Esophagus squamous epithelium (tissue), 5 donors: ENCODE measurements at regions not wholly inside any gene's neighbourhood (a gene's known extent, or its start where the extent isn't known, plus 50 kb on each side); places are given as distances from the start of the nearest gene placed in this dataset.

Experiments
- DNase-seq: peaks from one replicate; lab custom pipeline; 2025; lab: John Stamatoyannopoulos, UW
- H3K27ac ChIP-seq, 4 donors: fragments of 200-600 bp; sonication (generic); one replicate each; pipeline ENCODE4 v1.5.1; 2016 to 2019; ENCODE audit warnings: mild to moderate bottlenecking in 1 of 4
- H3K27me3 ChIP-seq, 4 donors: fragments of 200-600 bp; sonication (generic); 1 replicate in 3 of 4; 2 replicates in 1 of 4; pipeline versions ENCODE4 v1.5.1 to v1.6.0; 2017 to 2021; ENCODE audit warnings: antibody characterized with exemption in 1 of 4
- H3K36me3 ChIP-seq, 3 donors: fragments of 200-600 bp; sonication (generic); one replicate each; pipeline ENCODE4 v1.5.1; 2016 to 2019
- H3K4me1 ChIP-seq, 3 donors: fragments of 200-600 bp; sonication (generic); one replicate each; pipeline ENCODE4 v1.5.1; 2017 to 2019
- H3K4me3 ChIP-seq, 4 donors: fragments of 200-600 bp; sonication (generic); 1 replicate in 3 of 4; 2 replicates in 1 of 4; pipeline ENCODE4 v1.5.1; 2016 to 2019; ENCODE audit warnings: mild to moderate bottlenecking in 2 of 4, moderate library complexity in 1 of 4
- H3K9me3 ChIP-seq, 3 donors: fragments of 200-600 bp; sonication (generic); one replicate each; pipeline ENCODE4 v1.5.1; 2016 to 2019
- POLR2A ChIP-seq, 4 donors: fragments of 450-650 bp; IDR thresholded peaks; one replicate each; pipeline ENCODE4 v1.6.1; 2017; ENCODE audit warnings: antibody characterized with exemption in 4 of 4, mild to moderate bottlenecking in 4 of 4, moderate library complexity in 3 of 4
- WGBS, 2 donors: methylation state at CpG; one replicate each; pipeline ENCODE4 v1.1.5; 2018; 5-methylcytosine and 5-hydroxymethylcytosine counted together
- intact Hi-C: fragments of 100-400 bp; cut with DNase I; formaldehyde crosslinking; loops from one replicate; pipeline ENCODE4 v1.15.0; 2022
- TF ChIP-seq, protein P1 (sequence below), 6 experiments: fragments of 450-650 bp in 4 of 6; fragments of 200-600 bp in 2 of 6; sonication (generic) in 2 of 6; IDR thresholded peaks; one replicate each; pipeline ENCODE4 v1.5.1; 2016 to 2019; ENCODE audit warnings: antibody characterized with exemption in 6 of 6, mild to moderate bottlenecking in 4 of 6, moderate library complexity in 4 of 6
- donor health status: DM: yes; HTN: yes; CAD: no.

- no peaks in the 10 kb centered on the region for H3K4me1 ChIP-seq
- TF ChIP-seq, protein P1, sequence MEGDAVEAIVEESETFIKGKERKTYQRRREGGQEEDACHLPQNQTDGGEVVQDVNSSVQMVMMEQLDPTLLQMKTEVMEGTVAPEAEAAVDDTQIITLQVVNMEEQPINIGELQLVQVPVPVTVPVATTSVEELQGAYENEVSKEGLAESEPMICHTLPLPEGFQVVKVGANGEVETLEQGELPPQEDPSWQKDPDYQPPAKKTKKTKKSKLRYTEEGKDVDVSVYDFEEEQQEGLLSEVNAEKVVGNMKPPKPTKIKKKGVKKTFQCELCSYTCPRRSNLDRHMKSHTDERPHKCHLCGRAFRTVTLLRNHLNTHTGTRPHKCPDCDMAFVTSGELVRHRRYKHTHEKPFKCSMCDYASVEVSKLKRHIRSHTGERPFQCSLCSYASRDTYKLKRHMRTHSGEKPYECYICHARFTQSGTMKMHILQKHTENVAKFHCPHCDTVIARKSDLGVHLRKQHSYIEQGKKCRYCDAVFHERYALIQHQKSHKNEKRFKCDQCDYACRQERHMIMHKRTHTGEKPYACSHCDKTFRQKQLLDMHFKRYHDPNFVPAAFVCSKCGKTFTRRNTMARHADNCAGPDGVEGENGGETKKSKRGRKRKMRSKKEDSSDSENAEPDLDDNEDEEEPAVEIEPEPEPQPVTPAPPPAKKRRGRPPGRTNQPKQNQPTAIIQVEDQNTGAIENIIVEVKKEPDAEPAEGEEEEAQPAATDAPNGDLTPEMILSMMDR (IDR thresholded peaks at IDR 0.05), result no peak
- TF ChIP-seq POLR2A (IDR thresholded peaks at IDR 0.05), result no peak
- H3K4me3 ChIP-seq, result no peak overlapping the region
- H3K27ac ChIP-seq, result no peak overlapping the region
- H3K36me3 ChIP-seq, result no peaks in the 10 kb centered on the region
- intact Hi-C loops, result no loop called here
- peaks cover 0 to 4% (median 0%) of the 10 kb centered on the region in 4 donors for H3K27me3 ChIP-seq
- 83 to 87% methylated on average over 4 of the region's 4 CpGs for WGBS, 2 donors
- no peak for DNase-seq
- H3K9me3 ChIP-seq, result no peaks in the 10 kb centered on the region
Measured at GRCh38 chr9:106669835-106670234, 193.1 kb upstream of the ZNF462 start.

DNA sequence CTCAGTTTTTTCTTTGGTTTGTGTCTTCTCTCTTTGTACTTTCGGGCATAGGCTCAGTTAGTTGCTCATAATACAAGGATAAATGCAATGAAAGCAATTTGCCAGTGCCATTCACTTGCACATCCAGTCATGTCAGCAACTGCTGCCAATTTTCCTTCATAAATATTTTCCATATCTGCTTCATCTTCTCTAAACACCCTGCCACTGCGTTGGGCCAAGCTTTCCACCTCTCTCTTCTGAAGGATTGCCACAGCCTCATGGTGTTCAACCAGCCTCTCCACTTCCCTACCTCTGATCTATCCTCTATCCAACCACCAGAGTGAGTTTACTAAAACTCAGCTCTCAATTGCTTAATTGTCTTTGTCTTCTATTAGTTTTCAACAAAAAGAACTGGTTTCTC lies 192.5 kb upstream of the ZNF462 start:
- Histone ChIP-seq H3K36me3 (no peaks in the 10 kb centered on the region), H3K27ac (no peak overlapping the region), H3K27me3 (peaks cover 0 to 4% (median 0%) of the 10 kb centered on the region in 4 donors), H3K9me3 (no peaks in the 10 kb centered on the region), H3K4me3 (no peak overlapping the region), H3K4me1 (no peaks in the 10 kb centered on the region)
- WGBS, 2 donors, result 64% methylated on average over 2 of the region's 2 CpGs
- intact Hi-C loops, result no loop called here
- TF ChIP-seq, protein P1 (IDR thresholded peaks at IDR 0.05), result no peak
- no peak for TF ChIP-seq POLR2A (IDR thresholded peaks at IDR 0.05)
- no peak for DNase-seq

DNA sequence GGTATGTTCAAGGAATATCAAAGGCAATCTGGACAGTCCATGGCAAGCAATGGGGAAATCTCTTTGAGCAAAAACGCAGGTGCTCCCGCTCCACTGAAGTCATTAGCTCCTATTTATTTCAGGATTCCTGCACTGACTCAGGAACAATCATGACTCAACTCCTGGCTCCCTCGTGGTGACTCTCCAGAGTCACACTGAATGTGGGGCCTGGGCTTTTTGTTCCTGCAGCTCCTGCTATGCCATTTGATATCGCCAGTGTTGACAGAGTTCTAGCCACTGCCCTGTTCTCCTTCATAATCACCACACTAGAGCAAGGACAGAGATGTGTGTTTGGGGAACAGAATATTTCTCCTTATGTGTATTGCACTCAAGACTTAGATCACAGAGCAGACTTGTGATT lies 187.2 kb upstream of the ZNF462 start:
- Histone ChIP-seq H3K4me1 (no peaks in the 10 kb centered on the region), H3K4me3 (no peak overlapping the region), H3K36me3 (no peaks in the 10 kb centered on the region), H3K27me3 (peaks cover 0 to 4% (median 0%) of the 10 kb centered on the region in 4 donors), H3K9me3 (no peaks in the 10 kb centered on the region), H3K27ac (no peak overlapping the region)
- WGBS, 2 donors, result 65 to 70% methylated on average over 4 of the region's 4 CpGs
- TF ChIP-seq, protein P1 (IDR thresholded peaks at IDR 0.05), result no peak
- TF ChIP-seq POLR2A (IDR thresholded peaks at IDR 0.05), result no peak
- DNase-seq, result no peak
- intact Hi-C loops, result no loop called here

GRCh38 chr9:106677374-106677773 lies 185.6 kb upstream of the ZNF462 start:
- H3K4me3 ChIP-seq, result no peak overlapping the region
- no peaks in the 10 kb centered on the region for H3K9me3 ChIP-seq
- TF ChIP-seq, protein P1 (IDR thresholded peaks at IDR 0.05), result no peak
- TF ChIP-seq POLR2A (IDR thresholded peaks at IDR 0.05), result no peak

DNA sequence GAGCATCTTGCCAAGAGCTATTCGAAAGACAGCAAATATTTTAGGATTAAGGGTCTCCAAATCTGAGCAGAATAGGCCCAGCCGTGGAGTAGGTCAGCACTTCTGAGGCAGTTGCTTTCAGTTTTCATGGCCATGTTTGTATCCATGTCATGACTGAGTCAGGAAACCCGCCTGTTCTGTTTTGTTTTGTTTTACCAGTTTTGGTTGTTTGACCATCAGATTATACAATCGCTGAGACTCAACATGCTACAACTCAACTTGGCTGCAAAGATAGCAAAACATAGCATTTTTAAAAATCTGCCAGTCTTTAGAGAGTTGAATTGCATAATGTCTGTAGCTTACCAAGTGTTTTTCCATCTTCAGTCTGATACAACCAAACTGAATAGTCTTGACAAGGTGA lies 185.1 kb upstream of the ZNF462 start:
- Histone ChIP-seq H3K27ac (no peak overlapping the region), H3K9me3 (no peaks in the 10 kb centered on the region), H3K27me3 (peaks cover 0 to 4% (median 0%) of the 10 kb centered on the region in 4 donors), H3K4me3 (no peak overlapping the region), H3K36me3 (no peaks in the 10 kb centered on the region), H3K4me1 (no peaks in the 10 kb centered on the region)
- WGBS, 2 donors, result 65 to 77% methylated on average over 4 of the region's 4 CpGs
- intact Hi-C loops, result no loop called here
- DNase-seq, result no peak
- no peak for TF ChIP-seq POLR2A (IDR thresholded peaks at IDR 0.05)
- TF ChIP-seq, protein P1 (IDR thresholded peaks at IDR 0.05), result no peak

More at GRCh38 chr9:106677374-106677773, 185.6 kb upstream of the ZNF462 start:
- no peaks in the 10 kb centered on the region for H3K36me3 ChIP-seq
- H3K27me3 ChIP-seq, result peaks cover 0 to 4% (median 0%) of the 10 kb centered on the region in 4 donors
- H3K27ac ChIP-seq, result no peak overlapping the region
- intact Hi-C loops, result no loop called here
- DNase-seq, result no peak
- H3K4me1 ChIP-seq, result no peaks in the 10 kb centered on the region
- WGBS, 2 donors, result 90% methylated on average over 5 of the region's 5 CpGs
